ENCODE measurements at regions not wholly inside any gene's neighbourhood (a gene's known extent, or its start where the extent isn't known, plus 50 kb on each side); places are given as distances from the start of the nearest gene placed in this dataset.
"Not testable (repeated sequence)": the region's sequence is repeated elsewhere in the genome, so short reads cannot be mapped to it uniquely, and the experiment has no call there.

DNA sequence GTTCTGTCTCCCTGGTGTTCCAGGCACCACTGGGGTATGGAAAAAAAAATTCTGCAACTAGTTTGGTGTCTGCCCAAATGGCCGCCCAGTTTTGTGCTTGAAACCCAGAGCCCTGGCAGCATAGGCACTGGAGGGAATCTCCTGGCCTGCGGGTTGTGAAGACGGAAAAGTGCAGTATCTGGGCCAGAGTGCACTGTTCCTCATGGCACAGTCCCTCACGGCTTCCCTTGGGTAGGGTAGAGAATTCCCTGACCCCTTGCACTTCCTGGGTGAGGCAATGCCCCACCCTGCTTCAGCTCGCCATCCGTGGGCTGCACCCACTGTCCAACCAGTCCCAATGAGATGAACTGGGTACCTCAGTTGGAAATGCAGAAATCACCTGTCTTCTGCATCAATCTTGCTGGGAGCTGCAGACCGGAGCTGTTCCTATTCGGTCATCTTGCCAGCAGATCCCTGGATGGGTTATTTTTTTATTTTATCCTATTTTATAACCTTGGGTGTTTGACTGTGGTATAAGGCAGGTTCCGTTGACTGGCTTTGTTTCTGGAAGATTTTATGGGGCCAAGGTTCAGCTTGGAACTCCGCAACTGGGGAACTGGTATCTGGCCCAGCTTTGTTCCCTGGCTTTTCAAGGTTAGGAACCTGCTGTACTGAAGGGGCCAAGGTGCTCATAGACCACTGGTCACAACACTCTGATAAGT is 59.5 kb upstream of the IRAK1BP1 start:
- not testable (repeated sequence) for DNase-seq (ENCODE audit: low spot score)

GRCh38 chr6:78808356-78808891 is 58.9 kb upstream of the IRAK1BP1 start:
- no peak for DNase-seq (ENCODE audit: low spot score)

DNA sequence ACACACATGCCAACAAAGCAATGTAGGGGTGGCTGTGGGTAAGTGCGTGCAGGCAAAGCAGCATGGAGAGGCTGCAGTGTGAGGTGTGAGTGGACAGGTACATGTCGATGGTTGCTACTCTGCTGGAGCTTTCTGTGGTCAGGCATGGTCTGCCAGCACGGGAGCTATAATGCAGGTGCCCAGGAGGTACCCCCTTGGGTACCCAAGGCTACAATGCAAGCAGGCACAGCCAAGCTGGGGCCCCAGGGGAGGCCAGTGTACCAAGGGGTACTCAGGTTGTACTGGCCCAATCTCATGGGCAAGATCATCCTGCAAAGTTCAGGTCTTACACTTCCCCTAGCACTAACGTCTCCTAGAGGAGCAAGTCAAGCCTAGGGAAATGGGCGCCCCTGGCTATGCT is 58.4 kb upstream of the IRAK1BP1 start:
- DNase-seq (ENCODE audit: low spot score) = no peak

GRCh38 chr6:78810146-78810545 is 57.2 kb upstream of the IRAK1BP1 start:
- DNase-seq (ENCODE audit: low spot score) = peak; percentile 18

GRCh38 chr6:78810698-78811097 is 56.7 kb upstream of the IRAK1BP1 start:
- no peak for DNase-seq (ENCODE audit: low spot score)
